HepG2 (cell line): ENCODE measurements at regions not wholly inside any gene's neighbourhood (a gene's known extent, or its start where the extent isn't known, plus 50 kb on each side); places are given as distances from the start of the nearest gene placed in this dataset.

ENCODE experiments used
- ATAC-seq: fragments of 200-7000 bp; cut with Tn5 transposase; 3 replicates; pipeline ENCODE4 v1.9.1; 2020; ENCODE audit warnings: mild to moderate bottlenecking, moderate library complexity
- BruUV-seq: library from RNA; stranded (reverse); fragments of 400-500 nt; replicated peaks from 2 replicates; lab custom pipeline; 2021; lab: Mats Ljungman, UMichigan
- CTCF ChIA-PET: fragments of 300-600 bp; formaldehyde crosslinking; extraction: SDS; loops from one replicate; lab custom pipeline; 2021; ENCODE audit warnings: low total read pairs, inconsistent platforms, low intra/inter-chr PET ratio; lab: Yijun Ruan, JAX
- POLR2A ChIA-PET: fragments of 350-600 bp; sonication (Branson Sonifier 250); formaldehyde crosslinking; loops from one replicate; lab custom pipeline; 2020; ENCODE audit warnings: antibody characterized with exemption, inconsistent platforms; lab: Yijun Ruan, JAX
- DNase-seq: peaks from one replicate; pipeline ENCODE4 v3.0.0-alpha.2; 2015; ENCODE audit warnings: low spot score
- FAIRE-seq: peaks from 3 replicates; lab custom pipeline; 2011; peaks lifted over from hg19 to GRCh38; lab: Jason Lieb, UNC
- H2AFZ ChIP-seq: one replicate; pipeline ENCODE4 v1.6.1; 2011; ENCODE audit warnings: low read length, inconsistent platforms
- H3K27ac ChIP-seq: fragments of 300-600 bp; 3 replicates; pipeline ENCODE4 v1.8.0; 2011; ENCODE audit warnings: mixed run types, mild to moderate bottlenecking, mixed read lengths, low read length, inconsistent platforms; ENCODE audit not compliant: insufficient read depth; ENCODE audit errors: extremely low read length
- H3K27me3 ChIP-seq, 2 experiments: fragments of 200-600 bp in 1 of 2; 2 replicates in 1 of 2; 3 replicates in 1 of 2; pipeline versions ENCODE4 v1.6.0 to v1.8.0; 2011; ENCODE audit warnings: low read length in 2 of 2, mild to moderate bottlenecking in 2 of 2, moderate library complexity in 2 of 2, inconsistent platforms in 1 of 2; ENCODE audit not compliant: insufficient read depth in 2 of 2, control insufficient read depth in 1 of 2
- H3K36me3 ChIP-seq, 2 experiments: fragments of 200-600 bp in 1 of 2; replicated peaks in 1 of 2; 2 replicates in 1 of 2; 3 replicates in 1 of 2; pipeline versions ENCODE4 v1.5.1 to v1.8.0; 2011; ENCODE audit warnings: low read length in 2 of 2, inconsistent platforms in 1 of 2; ENCODE audit not compliant: insufficient read depth in 2 of 2, control insufficient read depth in 1 of 2
- H3K4me1 ChIP-seq: 2 replicates; pipeline ENCODE4 v1.5.1; 2012; ENCODE audit warnings: low read length, inconsistent platforms; ENCODE audit not compliant: insufficient read depth
- H3K4me2 ChIP-seq: 2 replicates; pipeline ENCODE4 v1.6.0; 2011; ENCODE audit warnings: low read depth, low read length, inconsistent platforms
- H3K4me3 ChIP-seq, 3 experiments: fragments of 200-600 bp in 1 of 3; sonication (generic), shearing (Covaris generic) in 1 of 3; replicated peaks in 1 of 3; 2 replicates each; pipeline ENCODE4 v1.5.1; 2011 to 2016; ENCODE audit warnings: low read length in 3 of 3, inconsistent platforms in 2 of 3, low read depth in 2 of 3, mild to moderate bottlenecking in 2 of 3, control low read depth in 1 of 3, mixed read lengths in 1 of 3; ENCODE audit not compliant: insufficient read depth in 1 of 3
- H3K79me2 ChIP-seq: one replicate; pipeline ENCODE4 v1.6.1; 2011; ENCODE audit warnings: low read length, inconsistent platforms; ENCODE audit not compliant: insufficient read depth
- H3K9ac ChIP-seq: 2 replicates; pipeline ENCODE4 v1.6.0; 2011; ENCODE audit warnings: mild to moderate bottlenecking, low read depth, low read length, inconsistent platforms; ENCODE audit not compliant: insufficient read depth
- H3K9me3 ChIP-seq: 2 replicates; pipeline ENCODE4 v1.5.1; 2012; ENCODE audit warnings: mild to moderate bottlenecking, low read length
- H4K20me1 ChIP-seq: 2 replicates; pipeline ENCODE4 v1.6.0; 2011; ENCODE audit warnings: inconsistent platforms, mild to moderate bottlenecking, low read length, moderate library complexity; ENCODE audit not compliant: insufficient read depth
- AGO2 ChIP-seq: fragments of 200-400 bp; formaldehyde crosslinking; optimal IDR thresholded peaks from 2 replicates; pipeline ENCODE3; 2017; ENCODE audit warnings: mild to moderate bottlenecking, low read depth, low read length, moderate library complexity
- FOSL1 ChIP-seq: sonication (generic); formaldehyde crosslinking; IDR thresholded peaks from 2 replicates; pipeline ENCODE4 v1.9.0; 2021; ENCODE audit warnings: missing genetic modification reagents, borderline replicate concordance
- GATAD1 ChIP-seq: IDR thresholded peaks from 2 replicates; pipeline ENCODE4 v1.6.1; 2016; ENCODE audit warnings: missing genetic modification reagents, missing compliant biosample characterization
- JARID2 ChIP-seq: sonication (generic); formaldehyde crosslinking; IDR thresholded peaks from 2 replicates; pipeline ENCODE4 v1.8.1; 2023; ENCODE audit warnings: missing genetic modification reagents, inconsistent platforms; ENCODE audit not compliant: insufficient replicate concordance
- LCORL ChIP-seq, 2 experiments: fragments of 450-650 bp in 1 of 2; sonication (generic) in 1 of 2; formaldehyde crosslinking in 1 of 2; IDR thresholded peaks; 2 replicates each; pipeline versions ENCODE4 v1.5.0 to v1.6.1; 2017 to 2020; ENCODE audit warnings: antibody characterized with exemption in 1 of 2, missing genetic modification reagents in 1 of 2
- MATR3 ChIP-seq: sonication (generic); formaldehyde crosslinking; IDR thresholded peaks from 2 replicates; pipeline ENCODE4 v1.4.0; 2020; ENCODE audit warnings: missing genetic modification reagents
- NCOA1 ChIP-seq: sonication (generic); formaldehyde crosslinking; IDR thresholded peaks from 2 replicates; pipeline ENCODE4 v1.9.0; 2021; ENCODE audit warnings: missing genetic modification reagents
- NRL ChIP-seq: sonication (generic); formaldehyde crosslinking; IDR thresholded peaks from 2 replicates; pipeline ENCODE4 v1.5.0; 2020; ENCODE audit warnings: missing genetic modification reagents, mild to moderate bottlenecking, moderate library complexity, borderline replicate concordance
- POLR2AphosphoS2 ChIP-seq: IDR thresholded peaks from 2 replicates; pipeline ENCODE4 v1.6.1; 2011; ENCODE audit warnings: low read depth, low read length, improper control_type of control experiment
- RFXAP ChIP-seq: sonication (generic); formaldehyde crosslinking; IDR thresholded peaks from 2 replicates; pipeline ENCODE4 v1.4.0; 2020; ENCODE audit warnings: missing genetic modification reagents, borderline replicate concordance
- ZBTB3 ChIP-seq: sonication (generic); formaldehyde crosslinking; IDR thresholded peaks from 2 replicates; pipeline ENCODE4 v1.4.0; 2020; ENCODE audit warnings: low read depth, mild to moderate bottlenecking, moderate library complexity, missing genetic modification reagents, borderline replicate concordance
- ZFYVE20 ChIP-seq: sonication (generic); formaldehyde crosslinking; IDR thresholded peaks from 2 replicates; pipeline ENCODE4 v1.8.0; 2023; ENCODE audit warnings: low read depth, mild to moderate bottlenecking, moderate library complexity, missing genetic modification reagents, borderline replicate concordance
- ZNF17 ChIP-seq: sonication (generic); formaldehyde crosslinking; IDR thresholded peaks from 2 replicates; pipeline ENCODE4 v1.5.0; 2020; ENCODE audit warnings: mild to moderate bottlenecking, missing genetic modification reagents
- ZNF317 ChIP-seq: sonication (generic); formaldehyde crosslinking; IDR thresholded peaks from 2 replicates; pipeline ENCODE4 v1.5.0; 2020; ENCODE audit warnings: mild to moderate bottlenecking, missing genetic modification reagents
- ZNF350 ChIP-seq: sonication (generic); formaldehyde crosslinking; IDR thresholded peaks from 2 replicates; pipeline ENCODE4 v1.4.0; 2020; ENCODE audit warnings: mild to moderate bottlenecking, low read depth, missing genetic modification reagents, borderline replicate concordance
- ZNF775 ChIP-seq: sonication (generic); formaldehyde crosslinking; IDR thresholded peaks from 2 replicates; pipeline ENCODE4 v1.4.0; 2020; ENCODE audit warnings: missing genetic modification reagents, mild to moderate bottlenecking, moderate library complexity, borderline replicate concordance
- WGBS: methylation state at CpG from one replicate; pipeline ENCODE4 v1.1.6; 2017; ENCODE audit warnings: low lambda C conversion rate; 5-methylcytosine and 5-hydroxymethylcytosine counted together
- in situ Hi-C: cut with HindIII; loops from 2 replicates; pipeline ENCODE4 v1.10.0; 2017; ENCODE audit warnings: low pct_unique_long_range_greater_than_20kb; ENCODE audit not compliant: extremely low pct_ligation_motif_present
- intact Hi-C: fragments of 100-400 bp; cut with micrococcal nuclease; formaldehyde crosslinking; loops from one replicate; pipeline ENCODE4 v1.10.0; 2022; ENCODE audit not compliant: unreplicated experiment
- TF ChIP-seq, protein P1 (sequence below): sonication (generic); formaldehyde crosslinking; IDR thresholded peaks from 2 replicates; pipeline ENCODE4 v1.5.0; 2020; ENCODE audit warnings: missing genetic modification reagents
- TF ChIP-seq, protein P2 (sequence below): sonication (generic); formaldehyde crosslinking; IDR thresholded peaks from 2 replicates; pipeline ENCODE4 v1.8.0; 2022; ENCODE audit warnings: mild to moderate bottlenecking, missing genetic modification reagents
- TF ChIP-seq, protein P3 (sequence below): sonication (generic); formaldehyde crosslinking; IDR thresholded peaks from 2 replicates; pipeline ENCODE4 v1.8.0; 2023; ENCODE audit warnings: mild to moderate bottlenecking, missing genetic modification reagents
- TF ChIP-seq, protein P4 (sequence below): IDR thresholded peaks from 2 replicates; pipeline ENCODE4 v1.6.1; 2016; ENCODE audit warnings: mild to moderate bottlenecking

DNA sequence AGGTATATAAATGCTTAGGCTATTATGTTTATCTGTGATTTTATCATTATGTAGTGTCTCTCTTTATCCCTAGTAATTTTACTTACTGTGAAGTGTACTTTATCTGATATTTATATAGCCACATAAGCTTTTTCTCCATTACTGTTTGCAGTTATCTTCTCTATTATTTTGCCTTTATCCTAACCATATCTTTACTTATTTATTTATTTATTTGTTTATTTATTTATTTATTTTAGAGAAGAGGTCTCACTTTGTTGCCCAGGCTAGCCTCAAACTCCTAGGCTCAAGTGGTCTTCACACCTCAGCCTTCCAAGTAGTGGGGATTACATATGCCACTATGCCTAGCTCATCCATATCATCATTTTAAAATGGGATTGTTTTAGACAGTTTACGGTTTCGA lies 331.8 kb downstream of the C7orf25 start:
- in situ Hi-C loops: no loop called here
- intact Hi-C loops: no loop called here
- no peak for ATAC-seq
- no peaks in the 10 kb centered on the region for H3K4me1 ChIP-seq
- no peak for TF ChIP-seq GATAD1
- no peak for TF ChIP-seq ZBTB3
- TF ChIP-seq JARID2 (CRISPR knock-in tag): no peak
- no peak for TF ChIP-seq ZFYVE20
- TF ChIP-seq MATR3 (CRISPR knock-in tag): no peak
- no peak for TF ChIP-seq NCOA1 (CRISPR knock-in tag)
- no peak for TF ChIP-seq AGO2
- TF ChIP-seq RFXAP (CRISPR knock-in tag): no peak
- TF ChIP-seq ZNF350 (CRISPR knock-in tag): no peak
- no peak for TF ChIP-seq LCORL (IDR thresholded peaks at IDR 0.05)
- no peak for TF ChIP-seq LCORL (CRISPR knock-in tag; IDR thresholded peaks at IDR 0.05)
- no peak for TF ChIP-seq NRL (CRISPR knock-in tag)
- TF ChIP-seq, protein P1, sequence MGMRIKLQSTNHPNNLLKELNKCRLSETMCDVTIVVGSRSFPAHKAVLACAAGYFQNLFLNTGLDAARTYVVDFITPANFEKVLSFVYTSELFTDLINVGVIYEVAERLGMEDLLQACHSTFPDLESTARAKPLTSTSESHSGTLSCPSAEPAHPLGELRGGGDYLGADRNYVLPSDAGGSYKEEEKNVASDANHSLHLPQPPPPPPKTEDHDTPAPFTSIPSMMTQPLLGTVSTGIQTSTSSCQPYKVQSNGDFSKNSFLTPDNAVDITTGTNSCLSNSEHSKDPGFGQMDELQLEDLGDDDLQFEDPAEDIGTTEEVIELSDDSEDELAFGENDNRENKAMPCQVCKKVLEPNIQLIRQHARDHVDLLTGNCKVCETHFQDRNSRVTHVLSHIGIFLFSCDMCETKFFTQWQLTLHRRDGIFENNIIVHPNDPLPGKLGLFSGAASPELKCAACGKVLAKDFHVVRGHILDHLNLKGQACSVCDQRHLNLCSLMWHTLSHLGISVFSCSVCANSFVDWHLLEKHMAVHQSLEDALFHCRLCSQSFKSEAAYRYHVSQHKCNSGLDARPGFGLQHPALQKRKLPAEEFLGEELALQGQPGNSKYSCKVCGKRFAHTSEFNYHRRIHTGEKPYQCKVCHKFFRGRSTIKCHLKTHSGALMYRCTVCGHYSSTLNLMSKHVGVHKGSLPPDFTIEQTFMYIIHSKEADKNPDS (CRISPR knock-in tag): no peak
- TF ChIP-seq, protein P2, sequence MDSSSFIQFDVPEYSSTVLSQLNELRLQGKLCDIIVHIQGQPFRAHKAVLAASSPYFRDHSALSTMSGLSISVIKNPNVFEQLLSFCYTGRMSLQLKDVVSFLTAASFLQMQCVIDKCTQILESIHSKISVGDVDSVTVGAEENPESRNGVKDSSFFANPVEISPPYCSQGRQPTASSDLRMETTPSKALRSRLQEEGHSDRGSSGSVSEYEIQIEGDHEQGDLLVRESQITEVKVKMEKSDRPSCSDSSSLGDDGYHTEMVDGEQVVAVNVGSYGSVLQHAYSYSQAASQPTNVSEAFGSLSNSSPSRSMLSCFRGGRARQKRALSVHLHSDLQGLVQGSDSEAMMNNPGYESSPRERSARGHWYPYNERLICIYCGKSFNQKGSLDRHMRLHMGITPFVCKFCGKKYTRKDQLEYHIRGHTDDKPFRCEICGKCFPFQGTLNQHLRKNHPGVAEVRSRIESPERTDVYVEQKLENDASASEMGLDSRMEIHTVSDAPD (CRISPR knock-in tag): no peak
- TF ChIP-seq, protein P3, sequence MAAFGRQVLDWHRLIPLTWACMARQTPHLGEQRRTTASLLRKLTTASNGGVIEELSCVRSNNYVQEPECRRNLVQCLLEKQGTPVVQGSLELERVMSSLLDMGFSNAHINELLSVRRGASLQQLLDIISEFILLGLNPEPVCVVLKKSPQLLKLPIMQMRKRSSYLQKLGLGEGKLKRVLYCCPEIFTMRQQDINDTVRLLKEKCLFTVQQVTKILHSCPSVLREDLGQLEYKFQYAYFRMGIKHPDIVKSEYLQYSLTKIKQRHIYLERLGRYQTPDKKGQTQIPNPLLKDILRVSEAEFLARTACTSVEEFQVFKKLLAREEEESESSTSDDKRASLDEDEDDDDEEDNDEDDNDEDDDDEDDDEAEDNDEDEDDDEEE: no peak
- no peak for TF ChIP-seq POLR2AphosphoS2
- no peak for TF ChIP-seq ZNF317
- no peak for TF ChIP-seq ZNF775 (CRISPR knock-in tag)
- TF ChIP-seq ZNF17: no peak
- TF ChIP-seq FOSL1 (CRISPR knock-in tag): no peak
- TF ChIP-seq, protein P4, sequence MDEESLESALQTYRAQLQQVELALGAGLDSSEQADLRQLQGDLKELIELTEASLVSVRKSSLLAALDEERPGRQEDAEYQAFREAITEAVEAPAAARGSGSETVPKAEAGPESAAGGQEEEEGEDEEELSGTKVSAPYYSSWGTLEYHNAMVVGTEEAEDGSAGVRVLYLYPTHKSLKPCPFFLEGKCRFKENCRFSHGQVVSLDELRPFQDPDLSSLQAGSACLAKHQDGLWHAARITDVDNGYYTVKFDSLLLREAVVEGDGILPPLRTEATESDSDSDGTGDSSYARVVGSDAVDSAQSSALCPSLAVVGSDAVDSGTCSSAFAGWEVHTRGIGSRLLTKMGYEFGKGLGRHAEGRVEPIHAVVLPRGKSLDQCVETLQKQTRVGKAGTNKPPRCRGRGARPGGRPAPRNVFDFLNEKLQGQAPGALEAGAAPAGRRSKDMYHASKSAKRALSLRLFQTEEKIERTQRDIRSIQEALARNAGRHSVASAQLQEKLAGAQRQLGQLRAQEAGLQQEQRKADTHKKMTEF (CRISPR knock-in tag): no peak
- TF ChIP-seq, all 625 proteins: peak for 0
- FAIRE-seq (no peak), DNase-seq (no peak)
- Histone ChIP-seq H3K36me3 (no peaks in the 10 kb centered on the region), H3K79me2 (no peaks in the 10 kb centered on the region), H3K27ac (no peak overlapping the region), H3K27me3 (no peaks in the 10 kb centered on the region), H2AFZ (no peak overlapping the region), H4K20me1 (no peaks in the 10 kb centered on the region), H3K9me3 (peaks cover 8% of the 10 kb centered on the region; the same call in 1 of the 2 replicates), H3K9ac (no peak overlapping the region), H3K4me2 (no peak overlapping the region), H3K4me3 (no peak overlapping the region)
- WGBS: 21% methylated on average over 2 of the region's 2 CpGs
- CTCF ChIA-PET: no interaction called here
- BruUV-seq: no TSS peak
- POLR2A ChIA-PET: no interaction called here
